LHCN-M2 (cell line): ENCODE measurements at regions not wholly inside any gene's neighbourhood (a gene's known extent, or its start where the extent isn't known, plus 50 kb on each side); places are given as distances from the start of the nearest gene placed in this dataset.

Experiments
- DNase-seq: peaks from one replicate; pipeline ENCODE4 v3.0.0-alpha.2; 2012; ENCODE audit warnings: low read depth

GRCh38 chr4:27836523-27836922 is 975.9 kb downstream of the STIM2 start:
- peak; percentile 3 for DNase-seq

- no peak for DNase-seq
Measured at GRCh38 chr4:27843776-27844175, 983.1 kb downstream of the STIM2 start.

- no peak for DNase-seq
Measured at GRCh38 chr4:27844376-27844775, 983.7 kb downstream of the STIM2 start.

GRCh38 chr4:27846951-27847350 is 986.3 kb downstream of the STIM2 start:
- DNase-seq, result peak; percentile 1

GRCh38 chr4:27861381-27861787 is 1000.7 kb downstream of the STIM2 start:
- DNase-seq, result peak; percentile 63

GRCh38 chr4:27861802-27862201 is 1001.2 kb downstream of the STIM2 start:
- DNase-seq, result peak; percentile 63

GRCh38 chr4:27873596-27873995 is 1013.0 kb downstream of the STIM2 start:
- no peak for DNase-seq

GRCh38 chr4:27881705-27882104 is 1021.1 kb downstream of the STIM2 start:
- DNase-seq, result no peak

- DNase-seq, result no peak
Measured at GRCh38 chr4:27886120-27886519, 1025.5 kb downstream of the STIM2 start.

GRCh38 chr4:27887646-27888045 is 1027.0 kb downstream of the STIM2 start:
- no peak for DNase-seq

GRCh38 chr4:27888505-27888904 is 1027.9 kb downstream of the STIM2 start:
- no peak for DNase-seq

GRCh38 chr4:27894951-27895350 is 1034.3 kb downstream of the STIM2 start:
- no peak for DNase-seq

GRCh38 chr4:27908356-27908755 is 1047.7 kb downstream of the STIM2 start:
- DNase-seq, result no peak

GRCh38 chr4:27910227-27910626 is 1049.6 kb downstream of the STIM2 start:
- no peak for DNase-seq

- no peak for DNase-seq
Measured at GRCh38 chr4:27911047-27911446, 1050.4 kb downstream of the STIM2 start.

- DNase-seq, result no peak
Measured at GRCh38 chr4:27913738-27914137, 1053.1 kb downstream of the STIM2 start.

GRCh38 chr4:27915822-27916221 is 1055.2 kb downstream of the STIM2 start:
- no peak for DNase-seq

- no peak for DNase-seq
Measured at GRCh38 chr4:27916452-27917184, 1056.0 kb downstream of the STIM2 start.

- no peak for DNase-seq
Measured at GRCh38 chr4:27917381-27917780, 1056.7 kb downstream of the STIM2 start.

GRCh38 chr4:27921231-27921630 is 1060.6 kb downstream of the STIM2 start:
- DNase-seq, result peak; percentile 25

GRCh38 chr4:27928761-27929540 is 1068.3 kb downstream of the STIM2 start:
- no peak for DNase-seq

- DNase-seq, result no peak
Measured at GRCh38 chr4:27930291-27930690, 1069.7 kb downstream of the STIM2 start.

GRCh38 chr4:27930976-27931375 is 1070.3 kb downstream of the STIM2 start:
- no peak for DNase-seq
